GM21619 (cell line): ENCODE measurements at regions not wholly inside any gene's neighbourhood (a gene's known extent, or its start where the extent isn't known, plus 50 kb on each side); places are given as distances from the start of the nearest gene placed in this dataset.

ENCODE experiments used
- ATAC-seq: cut with Tn5 transposase; IDR thresholded peaks from one replicate; pipeline ENCODE4 v1.9.1; 2021; ENCODE audit not compliant: unreplicated experiment

DNA sequence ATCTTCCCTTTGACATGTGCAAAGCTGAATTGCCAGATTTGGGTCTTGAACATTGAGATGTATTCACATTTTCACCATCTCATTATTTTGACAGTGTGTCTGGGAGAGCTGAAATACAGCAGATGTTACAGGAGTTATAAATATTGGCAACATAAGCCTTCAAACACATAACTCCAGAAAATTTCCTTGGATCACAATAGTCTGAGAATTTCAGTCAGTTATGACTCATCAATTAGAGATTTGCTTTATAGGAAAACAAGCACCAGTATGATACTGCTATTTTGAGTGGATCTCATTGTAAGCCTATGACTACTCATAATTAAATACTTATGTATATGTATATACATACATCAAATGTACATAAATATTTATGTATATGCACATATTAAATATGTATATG lies 1171.8 kb downstream of the AMY1C start:
- no peak for ATAC-seq

DNA sequence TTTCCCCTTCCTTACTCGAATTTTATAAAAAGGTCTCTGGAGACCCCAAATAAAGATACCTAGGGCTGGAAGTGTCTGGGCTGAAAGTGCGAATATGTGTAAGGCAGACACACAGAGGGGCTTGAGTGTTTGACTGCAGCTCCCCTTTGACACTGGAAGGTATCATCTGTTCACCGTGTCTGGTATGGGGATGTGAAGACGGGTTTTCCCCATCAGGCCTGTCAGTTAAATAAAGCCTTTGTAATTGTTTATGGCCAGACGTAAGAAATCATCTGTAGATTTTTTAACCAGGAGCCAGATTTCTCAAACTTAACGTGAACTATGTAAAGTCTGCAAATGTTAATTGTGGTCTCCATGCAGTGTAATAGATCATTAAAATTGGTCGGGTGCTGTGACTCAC lies 1173.4 kb downstream of the AMY1C start:
- ATAC-seq: no peak

DNA sequence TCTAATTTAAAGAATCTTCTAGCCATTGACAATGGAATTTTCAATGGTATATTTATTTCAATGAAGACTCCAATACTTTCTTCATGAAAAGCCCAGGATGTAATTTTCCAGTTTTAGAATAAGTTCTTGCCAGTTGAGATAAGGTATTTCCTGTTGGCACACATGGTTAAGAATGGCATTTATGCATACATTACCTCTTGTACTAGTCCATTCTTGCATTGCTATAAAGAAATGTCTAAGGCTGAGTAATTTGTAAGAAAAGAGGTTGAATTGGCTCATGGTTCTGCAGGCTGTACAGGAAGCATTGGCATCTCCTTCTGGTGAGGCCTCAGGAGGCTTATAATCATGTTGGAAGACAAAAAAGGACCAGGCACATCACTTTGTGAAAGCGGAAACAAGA lies 1179.6 kb downstream of the AMY1C start:
- ATAC-seq: no peak

DNA sequence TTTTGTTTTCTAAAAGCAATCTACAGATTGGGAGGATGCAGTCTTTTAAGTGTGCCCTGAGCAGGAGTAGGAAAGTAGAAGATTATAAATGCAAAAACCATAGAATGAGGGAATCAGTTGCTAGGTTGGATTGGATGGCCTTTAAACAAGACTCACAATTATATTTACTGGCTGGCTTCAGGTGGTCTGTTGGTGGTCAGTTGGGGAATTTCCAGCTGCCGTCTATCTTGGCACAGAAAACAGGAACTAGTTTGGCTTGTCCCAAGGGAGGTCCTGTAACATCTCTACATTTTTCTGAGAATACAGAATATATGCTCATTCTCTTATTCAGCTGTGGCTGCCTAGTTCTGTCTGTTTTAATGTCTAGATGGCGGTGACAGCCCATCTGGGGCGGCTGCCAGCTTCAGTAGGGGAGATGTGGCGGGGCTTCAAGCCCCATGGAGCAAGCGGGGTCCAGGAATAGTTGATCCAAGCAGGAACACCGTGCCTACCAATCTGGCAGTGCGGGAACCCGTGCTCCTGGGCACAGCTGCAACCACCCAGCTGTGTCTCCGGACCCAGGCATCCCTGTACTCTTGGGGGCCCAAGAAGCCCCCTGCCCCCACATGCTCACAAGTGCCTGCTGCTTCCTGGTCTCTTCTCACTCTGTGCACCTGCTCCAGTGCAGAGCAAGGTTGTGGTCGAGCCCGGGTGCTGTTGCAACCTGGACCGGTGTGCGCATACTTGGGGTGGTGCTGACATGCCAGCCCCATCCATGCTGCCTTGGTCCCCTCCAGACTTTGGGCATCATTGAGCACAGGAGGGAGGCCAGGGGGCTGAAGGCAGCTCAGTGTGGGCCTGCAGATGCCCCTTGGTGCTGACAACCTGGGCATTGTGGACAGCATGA lies 1182.6 kb downstream of the AMY1C start:
- ATAC-seq: no peak

DNA sequence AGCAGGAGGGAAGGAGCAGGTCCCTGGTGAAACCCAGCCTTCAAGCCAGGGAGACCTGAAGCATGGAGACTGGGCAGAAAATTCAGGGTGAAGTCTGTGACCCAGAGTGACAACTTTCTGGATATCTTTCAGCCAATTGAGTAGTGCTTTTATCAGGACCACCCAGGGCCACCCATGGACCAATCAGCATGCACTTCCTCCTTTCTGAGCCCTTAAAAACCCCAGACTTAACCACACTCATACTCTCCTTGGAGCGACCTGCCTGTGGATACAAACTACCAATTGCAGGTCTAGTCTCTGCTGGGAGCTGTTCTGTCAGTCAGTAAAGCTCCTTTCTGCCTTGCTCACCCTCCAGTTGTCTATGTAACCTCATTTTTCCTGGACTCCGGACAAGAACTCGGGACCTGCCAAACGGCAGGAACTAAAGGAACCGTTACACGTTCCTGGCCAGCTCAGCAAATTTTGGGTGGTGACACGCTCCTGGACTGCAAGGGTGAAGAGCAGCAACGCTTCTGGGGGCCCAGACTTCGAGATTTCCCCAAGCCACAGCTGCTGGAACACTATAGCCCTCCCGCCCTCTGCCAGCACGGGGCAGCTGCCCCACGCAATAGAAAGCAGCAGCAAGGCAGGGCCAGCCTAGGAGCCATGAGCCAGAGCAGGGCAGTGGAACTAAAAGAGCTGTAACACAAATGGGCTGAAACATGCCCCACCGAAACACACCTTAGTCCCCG lies 1183.4 kb downstream of the AMY1C start:
- no peak for ATAC-seq

DNA sequence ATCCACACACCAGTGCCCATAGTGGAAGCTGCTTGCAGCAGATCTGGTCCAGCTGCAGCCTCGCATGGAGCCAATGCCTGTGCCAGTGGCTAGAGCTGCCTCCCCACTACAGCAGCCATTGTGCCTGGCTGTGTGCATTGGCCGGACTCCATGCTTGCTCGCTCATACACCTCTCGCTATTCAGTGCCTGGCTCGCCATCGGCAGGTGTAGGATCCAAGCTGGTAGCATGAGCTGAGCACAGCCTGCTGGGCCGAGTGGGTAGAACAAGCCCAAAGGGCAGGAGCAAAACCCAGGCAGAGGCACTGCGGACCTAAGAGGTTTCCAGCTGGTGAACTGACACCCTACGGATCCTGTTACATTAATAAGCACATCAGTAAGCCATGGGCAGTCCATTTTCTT lies 1184.1 kb downstream of the AMY1C start:
- ATAC-seq: no peak

DNA sequence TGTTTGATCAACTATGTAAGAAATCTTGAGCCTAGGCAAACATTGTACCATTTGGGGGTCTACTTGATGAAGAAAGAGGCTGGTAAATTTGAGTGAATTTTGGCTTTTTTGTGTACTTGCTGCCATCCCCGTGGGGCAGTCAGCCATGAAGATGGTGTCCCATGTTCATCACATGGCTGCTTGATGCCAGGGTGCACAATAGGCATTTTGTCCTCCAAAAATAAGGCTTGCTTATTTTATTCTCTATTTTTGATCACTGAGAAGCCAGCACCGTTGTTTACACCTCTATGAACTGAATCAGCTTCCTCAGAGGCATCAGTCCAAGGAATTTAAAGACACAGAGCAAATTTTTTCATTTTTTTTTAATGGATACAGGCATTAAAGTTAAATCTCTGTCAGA lies 1195.7 kb downstream of the AMY1C start:
- ATAC-seq: no peak

DNA sequence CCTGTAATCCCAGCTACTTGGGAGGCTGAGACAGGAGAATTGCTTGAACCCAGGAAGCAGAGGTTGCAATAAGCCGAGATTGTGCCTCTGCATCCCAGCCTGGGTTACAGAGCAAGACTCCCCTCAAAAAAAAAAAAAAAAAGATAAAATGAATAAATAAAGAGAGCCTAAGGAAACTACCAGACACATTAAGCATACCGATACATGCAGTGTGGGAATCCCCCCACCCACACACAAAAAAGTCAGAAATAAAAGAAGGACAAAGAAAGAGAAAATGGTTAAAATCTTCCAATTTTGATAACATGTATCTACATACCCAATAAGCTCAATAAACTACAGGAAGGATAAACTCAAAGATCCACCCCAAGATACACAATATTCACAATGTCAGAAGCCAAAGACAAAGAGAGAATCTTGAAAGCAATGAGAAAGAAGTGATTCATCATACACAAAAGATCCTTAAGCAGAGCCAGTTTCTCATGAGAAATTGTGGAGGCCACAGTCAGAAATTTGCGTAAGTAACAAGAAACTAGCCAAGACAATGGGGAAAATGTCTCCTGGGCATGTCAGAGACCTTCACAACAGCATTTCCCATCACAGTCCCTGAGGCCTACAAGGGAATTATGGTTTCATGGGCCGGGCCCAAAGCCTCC lies 1197.0 kb downstream of the AMY1C start:
- ATAC-seq: no peak

DNA sequence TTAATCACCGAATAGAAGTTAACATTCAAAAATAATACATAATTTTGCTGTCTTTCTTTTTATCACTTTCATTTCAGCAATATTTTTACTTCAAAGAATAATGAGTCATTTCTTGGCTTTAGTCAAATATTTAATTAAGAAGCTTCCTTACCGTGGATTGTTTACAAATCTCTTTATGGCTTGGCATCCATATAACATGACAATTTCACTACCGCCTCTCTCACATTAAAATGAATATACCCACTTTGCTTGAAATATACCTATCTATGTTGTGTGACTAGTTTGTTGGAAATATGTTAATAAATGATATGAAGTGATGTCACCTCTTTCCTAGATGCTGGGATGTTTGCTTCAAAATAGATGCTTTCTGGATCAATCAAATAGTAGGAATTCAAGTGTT lies 1203.9 kb downstream of the AMY1C start:
- ATAC-seq: no peak

DNA sequence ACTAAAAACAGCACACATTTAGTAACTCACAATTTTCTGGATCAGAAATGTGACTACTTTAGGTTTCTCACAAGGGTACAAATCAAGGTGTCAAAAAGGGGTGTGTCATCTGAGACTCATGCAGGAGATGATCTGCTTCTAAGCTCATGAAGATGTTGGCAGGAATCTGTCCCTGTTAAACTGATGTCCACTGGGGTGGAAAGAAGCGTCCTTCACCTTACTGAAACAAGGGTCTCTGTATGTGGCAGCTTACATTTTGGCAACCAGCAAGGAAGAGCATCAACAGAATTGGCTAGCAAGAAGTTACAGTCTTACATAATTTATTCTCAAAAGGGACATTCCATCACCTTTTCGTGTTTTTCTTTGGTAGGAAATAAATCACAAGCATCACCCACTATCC lies 1223.8 kb downstream of the AMY1C start:
- ATAC-seq: no peak

DNA sequence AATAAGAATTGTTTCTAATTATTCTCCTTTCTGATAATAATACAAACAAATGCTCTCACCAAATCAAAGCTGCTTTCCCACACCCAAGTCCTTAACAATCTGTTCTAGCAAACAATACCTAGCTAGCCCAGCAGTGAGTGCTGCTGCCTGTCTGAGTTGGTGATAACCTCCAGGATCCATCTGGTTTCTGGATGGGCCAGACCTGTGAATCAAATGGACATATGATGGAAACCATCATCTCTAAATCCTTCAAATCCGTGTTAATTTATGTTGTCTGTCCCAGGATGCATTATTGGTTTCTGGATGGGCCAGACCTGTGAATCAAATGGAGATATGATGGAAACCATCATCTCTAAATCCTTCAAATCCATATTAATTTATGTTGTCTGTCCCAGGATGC lies 1230.0 kb downstream of the AMY1C start:
- no peak for ATAC-seq

DNA sequence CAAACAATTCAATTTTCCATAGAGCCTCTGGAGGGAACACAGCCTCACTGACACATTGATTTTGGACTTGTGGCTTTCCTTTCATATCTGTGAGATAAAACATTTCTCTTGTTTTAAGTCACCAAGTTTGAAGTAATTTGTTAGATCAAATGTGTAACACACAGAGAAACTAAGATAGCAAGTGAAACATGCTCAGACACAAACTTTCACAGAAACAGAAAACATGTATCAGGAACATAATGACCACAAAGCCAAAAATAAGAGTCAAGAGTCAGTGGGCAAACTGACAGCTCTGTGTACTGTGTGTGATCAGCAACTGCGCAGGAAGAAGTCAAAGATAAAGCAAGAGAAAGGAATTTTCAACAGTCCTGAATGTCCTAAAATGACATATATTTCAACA lies 1237.5 kb downstream of the AMY1C start:
- peak; percentile 99 for ATAC-seq

DNA sequence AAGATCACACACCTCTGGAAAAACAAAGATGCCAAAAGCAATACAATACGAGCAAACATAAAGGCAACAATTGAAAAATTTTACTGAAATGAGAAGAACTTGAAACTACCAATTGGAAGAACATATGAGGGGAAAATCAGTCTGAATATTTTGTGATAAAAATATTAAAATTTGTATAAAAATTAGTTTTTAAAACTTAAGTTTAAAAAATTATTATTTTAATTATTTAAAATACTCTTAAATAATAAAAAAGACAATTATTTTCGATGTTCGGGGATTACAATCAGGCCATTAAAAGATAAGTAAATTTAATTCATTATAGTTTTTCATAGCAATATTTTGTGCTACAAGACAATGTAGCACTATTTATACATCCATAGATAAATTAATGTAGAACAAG lies 1239.3 kb downstream of the AMY1C start:
- no peak for ATAC-seq

DNA sequence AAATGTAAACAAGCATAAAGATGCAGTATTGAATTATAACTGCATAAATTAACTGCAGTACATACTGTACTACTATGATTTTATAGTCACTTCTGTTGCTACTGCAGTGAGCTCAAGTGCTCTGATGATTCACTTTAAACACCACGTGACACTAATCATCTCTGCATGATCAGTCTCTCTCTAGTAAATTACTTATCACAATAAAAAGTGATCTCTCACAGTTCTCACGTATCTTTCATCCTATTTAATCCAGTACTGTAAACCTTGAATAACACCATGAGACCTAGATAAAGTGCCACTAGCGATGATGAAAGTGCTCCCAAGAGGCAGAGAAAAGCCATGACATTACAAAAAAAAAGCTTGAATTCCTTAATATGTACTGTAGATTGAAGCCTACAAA lies 1242.0 kb downstream of the AMY1C start:
- ATAC-seq: no peak

DNA sequence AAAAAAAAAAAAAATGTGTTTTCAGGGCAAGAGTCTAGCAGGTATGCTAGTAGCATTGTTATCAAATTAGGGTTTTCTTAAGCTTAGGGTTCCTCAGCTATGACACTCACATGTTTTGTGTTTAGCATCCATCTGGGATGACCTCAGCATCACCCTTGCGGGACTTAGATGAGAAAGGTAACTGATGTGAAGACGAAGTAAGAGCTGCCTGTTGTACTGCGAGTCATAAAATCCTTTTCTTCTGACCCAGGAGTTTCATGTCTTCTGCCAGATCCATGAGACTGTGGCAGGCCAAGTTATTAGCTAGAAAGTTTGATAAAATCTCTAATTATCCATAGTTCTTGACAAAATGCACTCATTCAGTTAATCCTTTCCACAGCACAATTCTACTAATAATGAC lies 1251.1 kb downstream of the AMY1C start:
- ATAC-seq: no peak

DNA sequence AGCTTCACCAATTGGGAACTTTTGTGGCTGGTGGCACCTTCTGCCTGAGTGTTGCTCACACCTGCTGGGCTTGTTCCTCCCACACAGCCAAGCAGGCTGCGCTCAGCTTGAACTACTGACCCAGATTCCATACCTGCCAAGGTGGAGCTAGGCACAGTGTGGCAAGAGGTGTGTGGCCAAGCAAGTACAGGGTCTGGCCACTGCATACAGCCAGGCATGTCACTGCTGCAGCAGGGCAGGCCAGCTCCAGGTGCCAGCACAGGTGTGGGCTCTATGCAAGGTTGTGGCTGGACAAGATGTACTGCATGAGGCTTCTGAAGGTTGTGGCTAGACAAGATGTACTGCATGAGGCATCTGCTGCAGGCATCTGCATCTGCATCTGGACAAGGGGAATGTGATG lies 1254.8 kb downstream of the AMY1C start:
- no peak for ATAC-seq

DNA sequence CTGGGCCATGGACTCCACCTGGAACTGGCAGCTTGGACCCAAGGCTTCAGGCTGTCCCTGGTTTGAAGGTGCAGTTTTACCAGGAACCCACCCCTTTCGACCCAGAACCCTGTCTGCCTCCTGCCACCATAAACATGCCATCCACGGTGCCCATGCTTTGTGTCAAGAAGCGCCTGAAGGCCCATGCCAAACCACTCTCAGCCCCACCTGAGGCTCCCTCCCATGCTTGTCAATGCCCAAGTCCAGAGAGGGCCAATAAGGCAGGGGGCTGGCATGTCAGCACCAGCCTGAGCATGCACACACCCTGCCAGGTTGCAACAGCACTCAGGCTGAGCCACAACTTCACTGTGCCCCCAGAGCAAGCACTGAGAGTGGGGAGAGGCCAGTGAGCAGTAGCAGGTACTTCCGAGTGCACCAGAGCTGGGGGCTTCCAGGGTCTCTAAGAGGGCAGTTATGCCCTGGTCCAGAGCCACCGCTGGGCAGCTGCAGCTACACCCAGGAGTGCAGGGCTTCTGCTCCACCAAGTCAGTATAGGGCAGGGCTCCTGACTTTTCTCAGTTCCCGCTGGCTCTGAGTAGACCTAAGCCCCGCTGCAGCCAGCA lies 1256.0 kb downstream of the AMY1C start:
- no peak for ATAC-seq

DNA sequence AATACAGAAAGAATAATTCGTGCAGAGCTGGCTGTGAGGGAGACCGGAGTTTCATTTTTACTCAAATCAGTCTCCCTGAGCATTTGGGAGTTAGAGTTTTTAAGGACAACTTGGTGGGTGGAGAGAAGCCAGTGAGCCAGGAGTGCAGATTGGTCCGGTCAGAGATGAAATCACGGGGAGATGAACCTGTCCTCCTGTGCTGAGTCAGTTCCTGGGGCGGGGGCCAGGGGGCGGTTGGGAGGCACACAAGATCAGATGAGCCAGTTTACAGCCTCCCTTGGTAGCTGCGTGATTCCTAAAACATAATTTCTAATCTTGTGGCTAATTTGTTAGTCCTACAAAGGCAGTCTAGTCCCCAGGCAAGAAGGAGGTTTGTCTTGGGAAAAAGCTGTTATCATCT lies 1267.9 kb downstream of the AMY1C start:
- no peak for ATAC-seq

DNA sequence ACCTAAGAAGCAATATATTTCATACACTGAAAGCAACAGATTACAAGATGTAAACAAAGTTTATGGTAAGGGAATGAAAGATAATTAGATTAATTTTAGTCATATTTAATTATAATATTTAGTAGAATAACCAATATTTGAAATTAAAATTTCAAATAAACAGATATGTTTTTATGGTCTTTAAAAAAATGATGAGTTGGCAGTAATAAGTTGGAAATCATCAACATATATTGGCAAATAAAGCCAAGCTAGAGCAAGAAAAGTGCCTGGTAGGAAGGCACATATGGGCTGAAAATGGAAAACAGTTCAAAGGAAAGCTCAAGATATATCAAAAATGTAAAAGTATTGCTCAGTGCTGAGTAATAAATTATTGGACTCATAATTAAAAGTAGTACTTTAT lies 1274.0 kb downstream of the AMY1C start:
- no peak for ATAC-seq

DNA sequence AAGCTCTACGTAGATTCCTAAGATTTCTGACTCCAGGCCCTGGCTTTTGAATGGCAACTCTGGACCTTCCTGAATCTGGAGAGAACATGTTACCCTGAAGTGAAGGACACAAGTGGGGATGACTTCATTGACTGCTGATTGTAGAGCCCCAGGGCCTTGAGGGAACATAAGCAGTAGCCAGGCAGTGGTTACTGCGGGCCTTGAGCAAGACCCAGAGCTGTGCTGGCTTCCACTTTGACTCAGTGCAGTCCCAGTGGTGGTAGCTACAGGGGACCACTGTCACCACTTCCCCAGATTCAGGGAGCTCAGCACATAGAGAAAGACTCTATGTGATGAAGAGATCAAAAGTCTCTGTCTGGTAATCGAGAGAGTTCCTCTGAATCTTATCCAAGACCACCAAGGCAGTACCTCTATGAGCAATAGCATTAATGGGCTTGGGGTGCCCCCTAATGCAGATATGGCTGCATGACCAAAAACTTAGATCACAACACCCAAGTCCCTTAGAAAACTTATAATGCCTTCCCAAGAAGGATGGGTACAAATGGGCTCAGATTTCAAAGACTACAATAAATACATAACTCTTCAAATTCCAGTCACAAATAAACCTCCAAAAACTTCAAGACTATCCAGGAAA lies 1278.3 kb downstream of the AMY1C start:
- no peak for ATAC-seq

DNA sequence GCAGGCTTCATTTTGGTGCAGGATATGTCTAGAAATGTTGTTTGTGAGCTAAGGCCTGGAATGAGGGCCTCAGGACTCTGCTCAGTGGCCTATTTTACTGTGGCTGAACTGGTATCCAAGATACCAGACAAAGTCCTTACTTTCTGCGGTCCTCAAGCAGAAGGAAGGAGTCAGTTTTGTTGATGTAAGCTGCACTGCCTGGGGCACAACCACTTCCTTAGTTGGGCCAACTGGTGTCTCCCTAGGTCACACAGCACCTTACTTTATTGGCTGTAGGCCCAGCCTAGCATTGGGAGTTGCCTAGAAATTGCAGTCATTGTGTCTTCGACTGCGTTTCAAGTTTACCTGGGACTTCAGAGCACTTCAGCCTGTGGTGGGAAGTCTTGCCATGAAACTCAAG lies 1322.7 kb downstream of the AMY1C start:
- no peak for ATAC-seq
